ENCODE measurements at regions not wholly inside any gene's neighbourhood (a gene's known extent, or its start where the extent isn't known, plus 50 kb on each side); places are given as distances from the start of the nearest gene placed in this dataset.

DNA sequence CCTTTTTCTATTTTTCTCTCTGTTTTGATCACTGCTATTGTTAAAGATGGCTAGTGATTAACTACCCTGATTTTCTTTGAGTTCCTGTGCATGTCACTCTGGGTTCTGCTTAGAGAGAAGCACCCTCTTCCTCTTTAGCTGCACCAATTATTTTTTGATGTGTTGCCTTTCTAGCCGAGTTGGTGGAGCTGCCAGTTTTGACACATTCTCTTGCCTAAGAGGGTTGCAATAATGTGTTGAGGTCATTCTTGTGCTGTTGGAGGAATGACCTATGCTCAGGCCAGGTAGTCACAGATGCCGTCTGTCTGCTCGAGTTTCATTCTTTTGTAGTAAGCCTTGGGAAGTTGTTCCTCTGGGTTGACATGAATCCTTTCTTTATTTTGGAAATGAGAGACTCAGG, 84.6 kb upstream of the DPH6 start:
- DNase-seq (ENCODE audit: insufficient read length, low spot score) (no peak), FAIRE-seq (no peak)
- TF ChIP-seq POLR2A (IDR thresholded peaks at IDR 0.05; ENCODE audit: low read depth, low read length): no peak

DNA sequence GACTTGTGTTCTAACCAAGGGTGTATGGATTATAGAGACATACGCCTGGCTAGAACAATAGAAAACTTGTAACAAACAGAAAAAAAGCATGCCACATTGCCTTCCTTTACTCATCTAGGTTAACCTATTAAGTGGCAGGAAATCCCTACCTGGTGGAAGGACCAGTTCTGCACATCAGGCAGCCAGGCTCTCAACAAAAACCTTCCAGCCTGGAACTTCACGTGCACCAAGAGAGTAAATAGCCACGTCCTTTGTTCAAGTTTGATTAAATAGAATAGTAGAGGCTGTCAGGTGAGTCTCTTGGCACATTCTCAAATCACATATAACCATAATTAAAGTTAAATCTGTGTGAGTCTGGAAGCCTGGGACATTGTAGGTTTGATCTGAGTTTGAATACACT, 85.0 kb upstream of the DPH6 start:
- TF ChIP-seq POLR2A (IDR thresholded peaks at IDR 0.05; ENCODE audit: low read depth, low read length): no peak
- FAIRE-seq (no peak), DNase-seq (ENCODE audit: insufficient read length, low spot score) (no peak)

DNA sequence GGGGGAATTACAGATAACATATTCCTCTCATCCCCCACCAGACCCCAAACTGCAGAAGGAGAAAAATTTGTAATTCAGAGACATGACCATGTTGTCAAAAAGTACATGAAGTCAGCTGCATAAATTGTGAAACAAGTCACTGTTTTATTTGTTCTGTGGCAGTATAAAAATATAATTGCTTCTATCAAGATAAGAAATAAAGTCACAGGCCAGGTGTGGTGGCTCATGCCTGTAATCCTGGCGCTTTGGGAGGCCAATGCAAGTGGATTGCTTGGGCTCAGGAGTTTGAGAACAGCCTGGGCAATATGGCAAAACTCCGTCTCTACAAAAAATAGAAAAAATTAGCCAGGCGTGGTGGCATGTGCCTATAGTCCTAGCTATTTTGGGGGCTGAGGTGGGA, 87.7 kb upstream of the DPH6 start:
- FAIRE-seq (no peak), DNase-seq (ENCODE audit: insufficient read length, low spot score) (no peak)
- TF ChIP-seq POLR2A (IDR thresholded peaks at IDR 0.05; ENCODE audit: low read depth, low read length): no peak

DNA sequence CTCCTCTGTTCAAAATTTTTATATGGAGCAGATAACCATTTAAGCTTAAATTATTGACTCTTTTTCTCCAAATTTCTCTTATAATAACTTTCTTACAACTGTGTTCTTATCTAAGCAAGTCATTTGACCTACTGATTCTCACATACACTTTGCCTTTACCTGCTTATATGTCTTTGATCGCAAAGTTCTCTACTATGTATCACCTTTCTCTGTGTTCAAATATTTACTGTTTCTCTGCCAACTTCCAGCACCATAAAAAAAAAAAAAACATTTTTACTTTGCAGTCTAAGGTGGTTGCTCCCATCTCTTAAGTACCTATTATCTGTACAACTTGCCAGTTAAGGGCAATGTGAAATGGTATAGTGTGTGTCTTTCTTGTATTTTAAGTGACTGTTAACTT, 100.8 kb upstream of the DPH6 start:
- DNase-seq (ENCODE audit: insufficient read length, low spot score) (no peak), FAIRE-seq (no peak)
- TF ChIP-seq POLR2A (IDR thresholded peaks at IDR 0.05; ENCODE audit: low read depth, low read length): no peak

DNA sequence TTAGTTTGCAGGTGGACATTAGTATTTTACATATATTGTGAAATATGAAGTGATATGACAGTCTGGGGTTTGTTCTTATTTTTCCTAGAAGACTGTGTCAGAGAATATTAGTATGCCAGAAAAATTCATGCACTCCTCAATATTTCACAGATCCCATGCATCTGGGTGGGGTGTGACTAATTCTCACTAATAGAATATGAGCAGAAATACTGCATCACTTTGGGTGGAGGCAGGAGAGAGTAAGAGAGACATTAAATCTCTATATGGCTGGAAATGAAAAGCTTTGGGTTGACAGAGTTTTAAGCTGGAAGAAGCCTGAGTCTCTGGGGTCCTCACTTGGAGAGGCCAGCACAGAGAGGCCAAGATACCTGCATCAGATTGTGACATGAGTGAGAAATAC, 101.3 kb upstream of the DPH6 start:
- no peak for DNase-seq (ENCODE audit: insufficient read length, low spot score)
- TF ChIP-seq POLR2A (IDR thresholded peaks at IDR 0.05; ENCODE audit: low read depth, low read length): no peak
- no peak for FAIRE-seq

DNA sequence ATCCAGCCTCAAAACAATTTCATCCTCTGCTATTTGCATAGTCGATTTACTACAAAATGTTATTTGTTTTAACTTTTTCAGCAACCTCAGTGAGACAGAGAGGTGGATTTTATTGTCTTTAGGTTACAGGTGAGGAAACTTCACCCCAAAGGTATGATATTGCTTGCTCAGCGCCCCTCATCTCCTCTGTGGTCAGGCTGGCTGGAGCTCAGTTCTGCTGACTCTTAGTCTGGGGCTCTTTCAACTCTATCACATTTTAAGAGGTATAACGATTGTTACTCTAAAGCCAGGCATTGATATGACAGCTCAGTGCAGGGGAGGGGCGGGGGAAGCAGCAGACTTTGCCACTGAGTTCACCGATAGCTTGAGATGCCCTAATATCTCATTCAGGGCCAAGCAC, 103.0 kb upstream of the DPH6 start:
- DNase-seq (ENCODE audit: insufficient read length, low spot score) (no peak), FAIRE-seq (no peak)
- TF ChIP-seq POLR2A (IDR thresholded peaks at IDR 0.05; ENCODE audit: low read depth, low read length): no peak

DNA sequence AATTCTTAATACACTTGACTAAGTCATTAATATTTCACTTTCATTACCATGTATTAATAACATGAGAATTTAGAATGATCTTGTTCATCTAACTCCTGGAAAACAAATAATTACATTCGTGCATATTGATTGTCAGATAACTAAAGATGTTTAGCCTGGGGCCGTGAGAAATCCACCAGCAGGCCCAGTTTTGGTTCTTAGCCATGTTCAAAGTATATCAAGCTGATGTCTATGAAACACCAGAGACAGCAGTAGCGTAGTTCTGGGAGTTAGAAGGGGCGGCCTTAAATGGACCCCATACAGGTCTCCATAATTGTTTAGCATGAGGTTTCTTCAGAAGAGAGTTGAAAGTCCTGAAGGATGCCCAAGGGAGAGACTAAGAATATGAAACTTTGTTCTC, 103.6 kb upstream of the DPH6 start:
- TF ChIP-seq POLR2A (IDR thresholded peaks at IDR 0.05; ENCODE audit: low read depth, low read length): no peak
- no peak for DNase-seq (ENCODE audit: insufficient read length, low spot score)
- FAIRE-seq: no peak

DNA sequence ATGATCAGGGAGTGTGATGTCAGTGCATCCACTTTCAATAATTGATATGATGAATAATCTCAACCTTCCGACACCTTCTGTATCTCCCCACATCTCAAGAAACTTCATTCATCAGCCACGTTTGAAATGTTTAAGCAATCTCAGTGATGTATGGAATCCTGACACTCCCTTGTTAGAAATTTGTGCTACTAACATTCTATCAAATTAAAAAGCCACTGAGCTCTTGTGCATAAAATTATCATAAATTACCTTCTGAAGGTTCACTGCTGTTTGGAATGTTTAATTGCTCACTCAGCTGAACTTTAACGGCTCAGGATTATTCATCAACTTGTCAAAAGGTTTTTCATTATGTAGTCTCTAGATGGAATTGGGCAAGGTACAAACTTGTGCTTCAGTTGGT, 108.4 kb upstream of the DPH6 start:
- no peak for DNase-seq (ENCODE audit: insufficient read length, low spot score)
- FAIRE-seq: no peak
- TF ChIP-seq POLR2A (IDR thresholded peaks at IDR 0.05; ENCODE audit: low read depth, low read length): no peak

DNA sequence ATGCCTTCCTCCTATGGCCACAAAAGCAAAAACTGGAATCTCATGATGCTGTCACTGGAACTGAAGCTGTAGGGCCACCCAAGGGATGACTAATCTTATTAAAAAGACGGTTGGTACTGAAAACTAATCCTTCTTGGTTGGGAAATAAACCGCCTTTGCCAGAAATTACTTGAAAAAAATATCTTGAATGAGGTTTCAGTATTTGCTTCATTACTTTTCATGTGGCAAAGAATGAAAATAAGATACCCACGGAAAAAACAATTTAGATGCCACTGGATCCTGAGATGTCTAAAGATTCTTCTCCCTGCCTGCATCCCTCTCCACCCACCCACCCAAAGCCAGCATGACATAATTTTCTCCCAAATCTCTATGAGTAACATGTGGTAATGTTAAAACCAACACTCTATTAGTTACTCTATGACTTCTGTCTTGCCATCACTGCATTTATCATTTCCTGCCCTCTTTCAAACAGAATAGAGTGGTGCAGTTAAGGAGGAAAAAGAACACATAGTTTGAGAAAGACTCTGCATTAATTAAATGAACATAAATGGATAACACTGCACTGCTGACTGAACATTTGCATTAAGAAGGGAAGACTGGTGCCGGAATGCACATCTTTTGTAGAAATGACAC, 111.8 kb upstream of the DPH6 start:
- DNase-seq (ENCODE audit: insufficient read length, low spot score): no peak
- peak; percentile 64 for FAIRE-seq
- TF ChIP-seq POLR2A (IDR thresholded peaks at IDR 0.05; ENCODE audit: low read depth, low read length): no peak

DNA sequence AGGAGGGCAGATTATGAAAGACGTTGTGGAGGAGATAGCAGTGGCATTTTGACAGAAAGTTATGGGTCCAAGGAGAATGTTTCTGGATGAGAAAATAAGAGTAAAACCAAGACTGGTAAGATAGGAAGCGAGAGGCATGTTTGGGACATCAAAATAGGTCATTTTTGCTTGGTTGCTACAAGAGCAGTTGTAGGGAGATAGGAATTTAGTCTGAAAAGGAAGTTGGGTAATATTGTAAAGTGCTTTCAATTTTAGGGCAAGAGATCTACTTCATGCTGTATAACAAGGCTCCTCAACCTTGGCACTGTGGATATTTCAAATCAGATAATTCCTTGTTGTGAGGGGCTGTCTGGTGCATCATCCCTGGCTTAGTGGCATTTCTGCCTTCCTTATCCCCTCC, 118.0 kb upstream of the DPH6 start:
- FAIRE-seq (no peak), DNase-seq (ENCODE audit: insufficient read length, low spot score) (no peak)
- TF ChIP-seq POLR2A (IDR thresholded peaks at IDR 0.05; ENCODE audit: low read depth, low read length): no peak

DNA sequence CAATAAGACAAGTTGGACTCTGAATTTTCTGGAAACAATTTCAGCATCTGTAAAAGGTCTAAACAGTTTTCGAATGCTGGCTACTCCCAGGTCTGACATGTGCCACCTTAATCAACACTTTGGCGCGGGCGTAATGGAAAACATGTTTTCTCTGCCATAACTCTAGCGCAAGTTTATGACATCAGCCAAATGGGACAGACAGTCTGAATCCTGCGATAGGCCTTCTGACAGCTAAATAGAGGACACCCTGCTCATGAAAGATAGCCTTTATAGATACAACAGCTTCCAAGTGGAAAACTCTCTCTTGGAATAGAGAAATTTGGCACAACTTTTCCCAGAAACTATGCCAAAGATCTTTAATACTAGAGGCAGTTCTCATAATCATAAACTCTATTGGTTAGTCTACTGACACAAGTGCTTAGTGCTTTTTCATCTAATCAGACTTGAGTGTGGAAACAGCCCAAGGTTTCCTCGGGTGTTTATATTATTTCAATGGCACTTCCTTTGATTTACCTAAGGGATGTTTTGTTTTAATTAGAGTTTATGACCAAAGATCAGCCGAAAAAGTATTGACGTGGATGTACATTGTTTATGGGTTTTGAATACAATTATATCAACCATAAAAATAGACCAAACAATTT, 120.1 kb upstream of the DPH6 start:
- TF ChIP-seq POLR2A (IDR thresholded peaks at IDR 0.05; ENCODE audit: low read depth, low read length): no peak
- DNase-seq (ENCODE audit: insufficient read length, low spot score) (no peak), FAIRE-seq (no peak)

DNA sequence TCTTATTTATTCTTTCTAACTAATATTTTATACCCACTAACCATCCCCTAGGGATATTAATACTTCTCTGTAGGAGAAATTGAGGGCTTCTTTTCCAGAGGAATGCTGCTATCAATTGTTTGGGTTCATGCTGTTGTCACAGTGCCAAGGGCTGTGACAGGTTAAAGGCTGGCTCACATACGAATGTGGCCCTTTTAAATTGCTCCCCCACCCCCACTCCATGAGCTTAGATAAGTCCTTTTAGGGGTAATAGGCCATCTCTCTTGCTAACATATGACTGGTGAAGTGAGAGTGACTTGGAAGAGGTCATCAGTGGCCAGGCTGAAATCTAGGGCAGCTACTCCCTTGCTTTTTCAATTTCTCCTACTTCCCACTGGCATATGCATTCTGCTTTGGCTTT, 121.9 kb upstream of the DPH6 start:
- DNase-seq (ENCODE audit: insufficient read length, low spot score) (no peak), FAIRE-seq (no peak)
- TF ChIP-seq POLR2A (IDR thresholded peaks at IDR 0.05; ENCODE audit: low read depth, low read length): no peak

DNA sequence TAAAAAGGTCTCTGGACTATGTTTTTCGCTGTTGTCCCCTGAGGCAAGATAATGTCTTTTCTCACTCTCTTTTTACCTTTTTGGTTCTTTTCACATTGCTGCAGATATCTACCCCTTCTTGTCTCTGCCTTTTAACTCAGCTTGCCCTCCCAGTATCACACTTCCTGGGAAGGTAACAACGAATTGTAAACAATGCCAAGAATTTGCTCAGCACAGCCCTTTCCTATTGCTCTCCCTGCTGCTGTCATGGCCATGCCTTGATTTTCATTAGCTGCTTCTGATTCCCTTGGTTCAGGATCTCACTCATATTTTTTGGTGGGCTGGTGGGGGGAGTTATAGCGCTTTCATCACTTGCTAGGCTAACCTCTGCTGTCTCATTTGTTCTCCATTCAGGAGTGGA, 123.1 kb upstream of the DPH6 start:
- TF ChIP-seq POLR2A (IDR thresholded peaks at IDR 0.05; ENCODE audit: low read depth, low read length): no peak
- DNase-seq (ENCODE audit: insufficient read length, low spot score) (no peak), FAIRE-seq (peak; percentile 41)

DNA sequence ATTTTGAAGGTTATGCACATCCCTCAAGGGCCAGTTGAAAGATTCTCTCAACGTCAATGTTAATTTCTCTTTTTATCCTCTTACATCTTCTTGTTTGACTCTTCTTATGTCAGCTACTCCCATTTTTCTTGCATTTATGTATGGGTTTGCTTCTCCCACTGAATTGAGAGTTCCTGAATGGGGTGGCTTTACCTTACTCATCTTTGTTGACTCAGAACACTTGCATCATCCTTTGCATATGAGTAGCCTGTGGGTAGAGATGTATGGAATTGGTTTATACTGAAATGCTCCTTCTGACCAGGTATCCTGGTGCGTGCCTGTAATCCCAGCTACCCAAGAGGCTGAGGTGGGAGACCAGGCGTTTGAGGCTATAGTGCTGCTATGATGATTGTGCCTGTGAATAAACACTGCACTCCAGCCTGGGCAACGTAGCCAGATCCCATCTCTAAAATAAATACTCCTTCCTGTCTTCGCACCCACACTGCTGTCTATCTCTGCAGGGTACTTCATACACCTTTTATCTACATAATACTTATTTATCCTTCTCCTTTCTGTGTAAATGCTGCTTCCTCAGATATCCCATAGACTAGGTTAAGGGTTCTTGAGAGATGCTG, 123.6 kb upstream of the DPH6 start:
- no peak for DNase-seq (ENCODE audit: insufficient read length, low spot score)
- no peak for TF ChIP-seq POLR2A (IDR thresholded peaks at IDR 0.05; ENCODE audit: low read depth, low read length)
- peak; percentile 90 for FAIRE-seq

DNA sequence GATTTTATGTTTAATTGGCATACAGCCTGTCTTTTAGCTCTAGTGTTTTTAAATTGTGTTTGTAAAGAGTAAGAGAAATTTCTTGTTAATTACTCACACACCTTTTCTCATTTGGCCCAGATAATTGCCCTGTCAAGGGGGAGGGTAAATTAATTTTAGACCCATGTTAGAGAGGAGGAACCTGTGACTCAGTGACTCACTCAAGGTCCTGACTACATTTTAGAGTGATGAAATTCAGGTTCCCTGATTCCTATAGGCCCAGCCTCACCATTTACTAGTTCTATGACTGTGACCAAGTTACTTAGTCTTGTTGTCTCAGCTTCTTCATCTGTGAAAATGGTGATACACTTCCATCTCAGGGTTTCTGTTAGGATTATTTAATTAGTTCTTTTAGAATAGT, 125.2 kb upstream of the DPH6 start:
- FAIRE-seq (no peak), DNase-seq (ENCODE audit: insufficient read length, low spot score) (no peak)
- TF ChIP-seq POLR2A (IDR thresholded peaks at IDR 0.05; ENCODE audit: low read depth, low read length): no peak

Data from H54 (cell line).